ENCODE measurements at regions not wholly inside any gene's neighbourhood (a gene's known extent, or its start where the extent isn't known, plus 50 kb on each side); places are given as distances from the start of the nearest gene placed in this dataset.

DNA sequence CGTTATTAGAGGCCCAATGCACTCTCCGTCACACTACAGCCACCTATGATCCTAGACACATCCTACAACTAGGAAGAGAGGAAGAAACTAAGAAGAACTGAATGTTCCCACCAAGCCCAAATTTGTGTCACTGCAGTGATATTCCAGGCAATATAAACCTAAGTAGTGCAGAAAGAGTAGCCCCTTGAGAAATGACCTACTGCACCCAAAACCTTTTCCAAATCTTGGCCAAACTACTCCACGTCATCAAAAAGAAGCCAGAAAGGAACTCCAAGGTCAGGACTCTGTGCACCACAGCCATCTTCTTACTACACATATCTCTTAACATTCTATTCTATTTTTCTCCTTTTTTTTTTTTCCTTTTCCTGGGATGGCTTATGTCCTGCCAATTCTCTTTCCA, 60.2 kb downstream of the ADAMTS1 start:
- Mint-ChIP-seq H3K36me3 (no peaks in the 10 kb centered on the region), H3K4me1 (no peaks in the 10 kb centered on the region)
- ATAC-seq (ENCODE audit: low read depth), result no peak

DNA sequence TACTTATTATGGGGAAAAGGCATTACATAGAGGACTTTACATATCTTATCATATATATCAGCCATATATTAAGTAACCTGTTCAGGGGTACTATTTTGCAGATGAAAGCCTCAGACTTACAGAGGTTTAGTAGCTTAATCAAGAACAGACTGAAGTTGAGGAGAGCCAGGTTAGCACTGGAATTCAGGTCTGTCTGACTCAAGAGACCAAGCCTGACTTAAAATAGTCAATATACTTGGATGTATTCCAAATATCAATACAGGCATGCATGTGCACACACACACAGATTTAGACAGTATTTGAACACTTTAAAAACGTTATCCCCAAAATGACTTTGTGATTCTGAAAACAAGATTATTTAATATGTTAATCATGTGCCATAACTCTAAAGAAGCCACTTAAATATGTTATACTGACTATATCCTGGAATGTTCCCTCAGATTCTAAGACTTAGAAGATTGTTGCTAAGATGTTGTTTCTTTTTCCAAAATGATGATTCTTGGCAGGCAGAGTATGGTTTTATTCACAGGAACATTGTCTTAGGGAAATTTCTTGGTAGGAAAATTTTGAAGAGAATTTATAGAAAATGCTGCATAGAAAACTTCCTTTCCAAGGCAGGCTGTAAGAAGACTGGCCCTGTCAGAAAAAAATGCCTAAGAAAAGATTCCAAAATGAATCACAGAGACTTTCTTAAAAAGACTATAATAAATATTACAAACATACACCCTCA, 61.6 kb downstream of the ADAMTS1 start:
- ATAC-seq (ENCODE audit: low read depth), result no peak
- H3K9me3 Mint-ChIP-seq, result no peaks in the 10 kb centered on the region

More for the DNA sequence above, 60.2 kb downstream of the ADAMTS1 start:
- no peak for DNase-seq (ENCODE audit: low spot score in 2 of 2)
- no peak overlapping the region for H3K4me3 Mint-ChIP-seq
- no peak overlapping the region for H3K27ac Mint-ChIP-seq
- H3K27me3 Mint-ChIP-seq, result peaks cover 1% of the 10 kb centered on the region
- no peaks in the 10 kb centered on the region for H3K9me3 Mint-ChIP-seq

GRCh38 chr21:26782747-26783146, 62.5 kb downstream of the ADAMTS1 start:
- Mint-ChIP-seq H3K36me3 (no peaks in the 10 kb centered on the region), H3K27me3 (peaks cover 1% of the 10 kb centered on the region), H3K27ac (no peak overlapping the region), H3K9me3 (no peaks in the 10 kb centered on the region), H3K4me1 (no peaks in the 10 kb centered on the region), H3K4me3 (no peak overlapping the region)
- ATAC-seq (ENCODE audit: low read depth) (no peak), DNase-seq (ENCODE audit: low spot score in 2 of 2) (no peak)

More for the DNA sequence above, 61.6 kb downstream of the ADAMTS1 start:
- Mint-ChIP-seq H3K4me1 (no peaks in the 10 kb centered on the region), H3K27me3 (peaks cover 1% of the 10 kb centered on the region), H3K36me3 (no peaks in the 10 kb centered on the region), H3K27ac (no peak overlapping the region), H3K4me3 (no peak overlapping the region)
- no peak for DNase-seq (ENCODE audit: low spot score in 2 of 2)

- ATAC-seq (ENCODE audit: low read depth), result no peak
- H3K4me1 Mint-ChIP-seq, result no peaks in the 10 kb centered on the region
- no peak for DNase-seq (ENCODE audit: low spot score in 2 of 2)
- peaks cover 1% of the 10 kb centered on the region for H3K27me3 Mint-ChIP-seq
- H3K27ac Mint-ChIP-seq, result no peak overlapping the region
- no peaks in the 10 kb centered on the region for H3K36me3 Mint-ChIP-seq
- H3K4me3 Mint-ChIP-seq, result no peak overlapping the region
- no peaks in the 10 kb centered on the region for H3K9me3 Mint-ChIP-seq
Observed at GRCh38 chr21:26782331-26782730, 62.9 kb downstream of the ADAMTS1 start.

DNA sequence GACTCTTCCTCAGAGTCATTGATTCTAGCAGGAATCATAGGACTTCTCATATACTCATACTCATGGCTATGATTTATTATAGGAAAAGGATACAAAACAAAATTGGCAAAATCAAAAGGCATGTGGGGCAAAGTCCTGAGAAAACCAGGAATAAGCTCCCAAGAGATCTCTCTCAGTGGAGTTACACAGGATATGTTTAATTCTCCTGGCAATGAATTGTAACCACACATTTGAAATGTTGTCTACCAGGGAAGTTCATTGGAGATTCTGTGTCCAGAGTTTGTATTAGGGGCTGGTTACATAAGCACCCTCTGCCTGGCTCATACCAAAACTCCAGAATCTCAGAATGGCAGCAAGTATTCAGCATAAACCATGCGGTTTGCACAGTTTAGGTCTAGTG, 63.9 kb downstream of the ADAMTS1 start:
- H3K27ac Mint-ChIP-seq, result no peak overlapping the region
- no peak for DNase-seq (ENCODE audit: low spot score in 2 of 2)

DNA sequence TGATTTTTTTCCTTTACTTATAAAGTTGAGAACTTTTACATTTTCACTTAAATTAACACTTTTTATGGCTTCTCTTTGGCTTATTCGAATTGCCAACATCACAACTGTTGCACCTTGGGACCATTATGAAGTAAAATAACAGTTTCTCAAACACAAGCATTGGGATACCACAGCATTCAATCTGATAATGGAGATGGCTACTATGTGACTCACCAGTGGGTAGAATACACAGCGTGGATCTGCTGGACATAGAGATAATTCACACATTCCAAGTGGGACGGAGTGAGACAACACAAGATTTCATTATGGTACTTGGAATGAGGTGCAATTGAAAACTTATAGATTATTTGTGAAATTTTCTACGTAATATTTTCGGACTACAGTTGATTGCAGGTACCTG, 68.0 kb downstream of the ADAMTS1 start:
- ATAC-seq (ENCODE audit: low read depth) (no peak), DNase-seq (ENCODE audit: low spot score in 2 of 2) (no peak)
- Mint-ChIP-seq H3K27ac (no peak overlapping the region), H3K4me3 (no peak overlapping the region), H3K36me3 (no peaks in the 10 kb centered on the region), H3K9me3 (no peaks in the 10 kb centered on the region), H3K4me1 (no peaks in the 10 kb centered on the region), H3K27me3 (no peaks in the 10 kb centered on the region)

More for the DNA sequence above, 63.9 kb downstream of the ADAMTS1 start:
- Mint-ChIP-seq H3K36me3 (no peaks in the 10 kb centered on the region), H3K27me3 (peaks cover 1% of the 10 kb centered on the region), H3K4me3 (no peak overlapping the region), H3K9me3 (no peaks in the 10 kb centered on the region), H3K4me1 (no peaks in the 10 kb centered on the region)
- no peak for ATAC-seq (ENCODE audit: low read depth)

DNA sequence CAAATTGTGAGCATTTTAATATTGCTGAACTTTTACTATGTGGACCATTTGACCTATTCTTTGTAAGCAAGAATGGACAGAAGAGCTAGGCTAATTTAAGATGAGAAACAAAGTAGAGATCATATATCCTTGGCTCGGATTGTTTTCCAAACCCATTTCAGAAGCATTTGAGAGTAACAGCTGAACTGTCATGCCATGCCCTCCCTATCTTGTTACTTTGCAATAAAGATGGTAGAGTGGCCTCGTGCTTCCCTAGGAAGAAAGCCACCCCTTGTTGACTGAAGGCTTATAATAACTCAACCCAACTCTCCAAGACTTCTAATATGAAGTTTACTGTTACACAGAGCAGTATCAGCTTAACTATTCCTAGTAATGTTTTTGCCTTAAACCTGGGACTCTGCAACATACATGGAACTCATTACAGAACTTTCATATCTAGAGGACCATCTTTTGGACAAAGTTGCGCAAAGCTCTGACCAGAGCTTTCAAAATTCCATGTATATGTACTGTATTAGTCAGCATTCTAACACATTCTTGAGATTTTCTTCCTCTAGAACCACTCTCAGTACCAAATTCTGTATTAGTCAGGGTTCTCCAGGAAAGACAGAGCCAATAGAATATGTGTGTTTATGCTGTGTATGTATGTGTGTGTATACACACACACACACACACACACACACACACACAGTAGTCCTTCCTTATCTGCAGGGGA, 68.7 kb downstream of the ADAMTS1 start:
- no peak overlapping the region for H3K27ac Mint-ChIP-seq
- no peaks in the 10 kb centered on the region for H3K27me3 Mint-ChIP-seq
- H3K4me1 Mint-ChIP-seq, result no peaks in the 10 kb centered on the region
- H3K9me3 Mint-ChIP-seq, result no peaks in the 10 kb centered on the region
- H3K36me3 Mint-ChIP-seq, result no peaks in the 10 kb centered on the region
- ATAC-seq (ENCODE audit: low read depth), result no peak
- no peak for DNase-seq (ENCODE audit: low spot score in 2 of 2)
- no peak overlapping the region for H3K4me3 Mint-ChIP-seq

DNA sequence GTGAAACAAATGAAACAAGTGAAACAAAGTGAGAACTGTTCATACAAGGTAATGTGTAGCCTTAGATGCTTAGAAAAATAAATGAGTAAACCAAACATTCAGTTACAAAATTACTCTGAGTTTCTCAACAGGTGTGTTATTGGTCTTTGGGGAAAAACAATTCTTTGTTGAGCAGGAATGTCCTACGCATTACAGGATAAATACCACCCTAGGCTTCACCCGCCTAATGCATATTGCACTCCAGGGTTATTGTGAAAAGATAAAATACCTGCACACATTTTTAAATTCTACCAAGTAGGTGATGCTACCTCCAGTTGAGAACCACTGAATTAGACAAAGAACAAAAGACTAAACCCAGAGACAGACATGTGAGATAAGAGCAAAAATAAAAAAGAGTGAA, 72.2 kb downstream of the ADAMTS1 start:
- Mint-ChIP-seq H3K36me3 (no peaks in the 10 kb centered on the region), H3K4me1 (no peaks in the 10 kb centered on the region), H3K4me3 (no peak overlapping the region), H3K27ac (no peak overlapping the region), H3K9me3 (no peaks in the 10 kb centered on the region), H3K27me3 (no peaks in the 10 kb centered on the region)
- DNase-seq (ENCODE audit: low spot score in 2 of 2), result no peak
- ATAC-seq (ENCODE audit: low read depth), result no peak

DNA sequence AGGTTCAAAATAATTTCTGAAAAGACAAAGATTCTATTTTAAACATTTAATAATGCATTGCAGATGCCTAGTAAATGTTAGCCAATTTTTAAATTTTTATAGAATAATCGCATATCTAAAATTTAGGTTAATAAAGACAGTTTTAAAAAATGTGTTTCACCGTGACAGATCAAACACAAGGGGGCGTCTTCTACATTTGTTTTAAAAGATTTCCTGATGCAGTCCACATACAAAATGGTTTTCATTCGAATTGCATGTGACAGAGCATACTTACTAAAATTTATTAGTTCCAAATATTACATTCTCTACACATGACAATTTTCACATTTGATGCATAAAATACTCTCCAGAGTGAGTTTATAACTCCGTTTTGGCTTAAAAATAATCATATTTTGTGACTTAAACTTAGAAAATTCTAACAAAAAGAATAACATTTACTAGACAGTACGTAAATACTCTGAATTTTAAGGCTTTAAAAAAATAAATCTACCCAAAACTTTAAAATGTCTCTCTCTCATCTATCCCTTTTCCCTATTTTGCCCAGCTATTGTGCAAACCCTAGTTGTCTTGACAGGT, 75.5 kb downstream of the ADAMTS1 start:
- ATAC-seq (ENCODE audit: low read depth) (no peak), DNase-seq (ENCODE audit: low spot score in 2 of 2) (no peak)
- Mint-ChIP-seq H3K4me1 (no peaks in the 10 kb centered on the region), H3K27ac (no peak overlapping the region), H3K36me3 (no peaks in the 10 kb centered on the region), H3K9me3 (no peaks in the 10 kb centered on the region), H3K27me3 (no peaks in the 10 kb centered on the region), H3K4me3 (no peak overlapping the region)

- Mint-ChIP-seq H3K4me3 (no peak overlapping the region), H3K36me3 (no peaks in the 10 kb centered on the region), H3K4me1 (no peaks in the 10 kb centered on the region), H3K27ac (no peak overlapping the region), H3K27me3 (no peaks in the 10 kb centered on the region), H3K9me3 (no peaks in the 10 kb centered on the region)
- ATAC-seq (ENCODE audit: low read depth) (no peak), DNase-seq (ENCODE audit: low spot score in 2 of 2) (no peak)
Observed at GRCh38 chr21:26766826-26767325, 78.3 kb downstream of the ADAMTS1 start.

GRCh38 chr21:26761174-26761915, 83.9 kb downstream of the ADAMTS1 start:
- ATAC-seq (ENCODE audit: low read depth) (no peak), DNase-seq (ENCODE audit: low spot score in 2 of 2) (no peak)
- Mint-ChIP-seq H3K27me3 (no peaks in the 10 kb centered on the region), H3K9me3 (no peaks in the 10 kb centered on the region), H3K36me3 (no peaks in the 10 kb centered on the region), H3K27ac (no peak overlapping the region), H3K4me3 (no peak overlapping the region), H3K4me1 (no peaks in the 10 kb centered on the region)

DNA sequence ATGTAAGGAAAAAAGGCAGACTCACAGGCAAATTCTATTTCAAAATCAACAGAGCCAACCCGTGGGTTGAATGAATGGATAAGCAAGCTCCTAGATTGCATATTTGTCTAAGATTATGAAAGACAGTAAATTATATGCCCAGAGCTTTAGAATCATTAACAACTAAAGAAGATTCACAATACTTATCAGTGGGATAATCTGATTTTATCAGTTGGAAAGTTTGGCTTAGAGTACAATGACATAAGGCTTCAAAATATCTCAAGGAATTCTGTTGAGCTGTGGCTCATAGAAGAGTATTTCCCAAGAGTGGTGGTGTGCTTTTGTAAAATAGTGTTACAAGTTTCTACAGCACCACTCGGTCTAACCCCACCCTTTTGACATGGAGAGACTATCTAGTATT, 85.5 kb downstream of the ADAMTS1 start:
- H3K36me3 Mint-ChIP-seq, result no peaks in the 10 kb centered on the region
- no peak for DNase-seq (ENCODE audit: low spot score in 2 of 2)
- H3K4me3 Mint-ChIP-seq, result no peak overlapping the region
- no peaks in the 10 kb centered on the region for H3K27me3 Mint-ChIP-seq
- H3K27ac Mint-ChIP-seq, result no peak overlapping the region
- no peak for ATAC-seq (ENCODE audit: low read depth)
- H3K4me1 Mint-ChIP-seq, result no peaks in the 10 kb centered on the region
- H3K9me3 Mint-ChIP-seq, result no peaks in the 10 kb centered on the region

DNA sequence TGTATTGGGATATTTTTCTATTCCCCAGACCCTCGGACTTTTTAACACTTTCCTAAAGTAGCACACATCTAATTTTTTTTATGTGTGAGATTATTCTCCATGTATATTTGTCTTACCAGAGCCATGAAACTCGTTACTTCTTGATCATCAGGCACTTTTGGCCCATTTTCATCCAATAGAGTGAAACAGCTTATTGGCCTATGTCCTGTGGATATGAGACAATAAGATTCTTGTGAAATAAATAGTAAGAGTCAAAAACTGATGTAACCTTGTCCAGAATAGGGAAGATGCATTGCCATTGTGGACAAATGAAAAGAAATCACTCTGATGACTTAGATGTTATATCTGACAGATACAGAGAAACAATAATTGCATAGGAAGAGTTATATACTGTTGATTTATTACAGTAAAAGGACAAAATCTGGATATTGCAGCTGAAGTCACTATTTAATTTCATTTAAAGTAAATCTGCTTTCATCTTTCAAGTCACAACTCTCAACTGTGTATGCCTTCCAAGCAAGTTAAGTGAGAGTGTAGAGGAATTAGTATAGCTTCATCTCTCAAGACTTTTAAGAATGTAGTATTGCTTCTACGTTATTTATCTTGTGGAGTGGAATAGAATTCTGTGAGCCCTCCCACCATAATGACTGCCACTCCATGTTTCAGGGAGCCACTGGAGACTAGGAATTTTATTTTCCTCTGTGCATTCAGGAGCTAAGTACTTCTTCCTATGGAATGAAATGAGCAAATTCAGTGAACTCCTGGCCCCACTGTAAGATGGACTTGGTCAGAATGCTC, 86.9 kb downstream of the ADAMTS1 start:
- no peak overlapping the region for H3K4me3 Mint-ChIP-seq

More for the DNA sequence above, 86.9 kb downstream of the ADAMTS1 start:
- DNase-seq (ENCODE audit: low spot score in 2 of 2) (no peak), ATAC-seq (ENCODE audit: low read depth) (no peak)
- H3K9me3 Mint-ChIP-seq, result no peaks in the 10 kb centered on the region
- no peaks in the 10 kb centered on the region for H3K4me1 Mint-ChIP-seq
- H3K36me3 Mint-ChIP-seq, result no peaks in the 10 kb centered on the region
- no peaks in the 10 kb centered on the region for H3K27me3 Mint-ChIP-seq
- H3K27ac Mint-ChIP-seq, result no peak overlapping the region
